ENCODE measurements at regions not wholly inside any gene's neighbourhood (a gene's known extent, or its start where the extent isn't known, plus 50 kb on each side); places are given as distances from the start of the nearest gene placed in this dataset.

DNA sequence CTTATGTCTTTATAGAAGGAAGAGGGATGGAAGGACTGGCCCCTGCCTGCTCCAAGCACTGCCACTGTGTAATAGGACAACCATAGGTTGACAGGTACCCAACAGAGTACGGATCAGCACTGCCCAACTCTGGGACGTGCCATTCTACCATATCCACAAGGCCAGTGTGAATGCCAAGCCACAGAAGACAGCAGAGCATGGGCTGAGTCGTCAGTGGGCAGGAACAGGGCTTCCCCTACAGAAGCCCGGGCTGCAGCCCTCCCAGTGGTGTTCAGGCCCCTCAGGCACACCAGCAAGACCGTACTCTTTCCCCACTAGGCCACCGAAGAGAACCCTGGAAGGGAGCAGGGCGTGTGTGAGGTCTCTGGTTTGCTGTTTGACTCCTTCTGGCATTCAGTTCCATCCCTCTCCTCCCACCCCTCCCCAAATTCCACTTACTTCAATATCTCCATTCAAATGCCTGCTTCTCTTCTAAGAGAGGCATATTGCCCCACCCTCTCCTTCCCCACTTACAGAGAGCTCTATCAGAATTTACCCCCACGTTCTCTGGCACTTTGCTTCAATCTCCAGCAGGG lies 209.4 kb downstream of the FOXO1 start:
- TF ChIP-seq CTCF (conservative IDR thresholded peaks at IDR 0.05): no peak
- TF ChIP-seq ZFX (IDR thresholded peaks at IDR 0.05): no peak

Data from C4-2B (cell line).